ENCODE measurements at regions not wholly inside any gene's neighbourhood (a gene's known extent, or its start where the extent isn't known, plus 50 kb on each side); places are given as distances from the start of the nearest gene placed in this dataset.
A peak's percentile ranks its signal among the peaks of the same experiment; 100 is the strongest.

- Histone ChIP-seq H3K14ac (ENCODE audit: low read length) (no peak overlapping the region), H3K27ac (replicated peaks; ENCODE audit: low read length) (no peak overlapping the region), H4K91ac (ENCODE audit: low read depth, low read length, poor library complexity) (no peak overlapping the region), H3K18ac (ENCODE audit: low read length) (no peak overlapping the region), H2BK15ac (ENCODE audit: low read length) (no peak overlapping the region), H3K4me2 (ENCODE audit: insufficient read depth, low read length, poor library complexity, severe bottlenecking) (no peak overlapping the region), H2BK5ac (ENCODE audit: low read length) (no peak overlapping the region), H3K27me3 (ENCODE audit: control insufficient read depth in 3 of 3, insufficient read depth in 3 of 3, low read depth in 1 of 3, low read length in 3 of 3) (no peaks in the 10 kb centered on the region), H3K4me1 (ENCODE audit: control insufficient read depth in 2 of 2, insufficient read depth in 1 of 2, low read depth in 1 of 2, low read length in 2 of 2) (no peaks in the 10 kb centered on the region), H3K36me3 (replicated peaks in 1 of 2; ENCODE audit: control insufficient read depth in 2 of 2, insufficient read depth in 2 of 2, low read length in 2 of 2) (no peaks in the 10 kb centered on the region), H2BK120ac (ENCODE audit: low read depth, low read length) (no peak overlapping the region), H3K4ac (ENCODE audit: low read length) (no peak overlapping the region), H4K8ac (ENCODE audit: low read depth, low read length) (no peak overlapping the region), H3K23ac (ENCODE audit: low read depth, low read length, poor library complexity) (no peak overlapping the region), H3K4me3 (ENCODE audit: low read length in 2 of 2) (no peak overlapping the region), H3K9me3 (replicated peaks in 1 of 2; ENCODE audit: control insufficient read depth in 2 of 2, insufficient read depth in 1 of 2, low read depth in 1 of 2, low read length in 2 of 2) (peaks cover 0 to 2% of the 10 kb centered on the region in 2 donors), H3K79me1 (ENCODE audit: low read depth, low read length) (no peaks in the 10 kb centered on the region), H2AK5ac (ENCODE audit: low read depth, low read length) (no peak overlapping the region), H2BK12ac (ENCODE audit: low read length) (no peak overlapping the region), H2AFZ (ENCODE audit: low read length) (no peak overlapping the region), H3K9ac (ENCODE audit: low read depth, low read length, poor library complexity) (no peak overlapping the region)
- WGBS, 2 donors (ENCODE audit: extremely low coverage in 2 of 2, insufficient read length in 2 of 2, insufficient replicate concordance in 1 of 2): no CpG with 5 or more reads among the region's 8 CpGs
- DNase-seq (ENCODE audit: low spot score): no peak
These were observed 106.0 kb upstream of the ZNF32 start for GRCh38 chr10:43754569-43755260.

- H2AK5ac ChIP-seq (ENCODE audit: low read depth, low read length): peak overlapping the region; percentile 58
- H3K23ac ChIP-seq (ENCODE audit: low read depth, low read length, poor library complexity): no peak overlapping the region
- WGBS, 2 donors (ENCODE audit: extremely low coverage in 2 of 2, insufficient read length in 2 of 2, insufficient replicate concordance in 1 of 2): no CpG with 5 or more reads among the region's 18 CpGs
- no peak overlapping the region for H2BK120ac ChIP-seq (ENCODE audit: low read depth, low read length)
- no peak for DNase-seq (ENCODE audit: low spot score)
- H3K36me3 ChIP-seq (replicated peaks in 1 of 2; ENCODE audit: control insufficient read depth in 2 of 2, insufficient read depth in 2 of 2, low read length in 2 of 2): no peaks in the 10 kb centered on the region
- H3K4ac ChIP-seq (ENCODE audit: low read length): no peak overlapping the region
- H2BK15ac ChIP-seq (ENCODE audit: low read length): no peak overlapping the region
- no peak overlapping the region for H3K4me3 ChIP-seq (ENCODE audit: low read length in 2 of 2)
- H2AFZ ChIP-seq (ENCODE audit: low read length): no peak overlapping the region
- H4K8ac ChIP-seq (ENCODE audit: low read depth, low read length): no peak overlapping the region
- no peak overlapping the region for H2BK12ac ChIP-seq (ENCODE audit: low read length)
- H3K27me3 ChIP-seq (ENCODE audit: control insufficient read depth in 3 of 3, insufficient read depth in 3 of 3, low read depth in 1 of 3, low read length in 3 of 3): no peaks in the 10 kb centered on the region
- no peak overlapping the region for H2BK5ac ChIP-seq (ENCODE audit: low read length)
- H3K9me3 ChIP-seq (replicated peaks in 1 of 2; ENCODE audit: control insufficient read depth in 2 of 2, insufficient read depth in 1 of 2, low read depth in 1 of 2, low read length in 2 of 2): peaks cover 0 to 2% of the 10 kb centered on the region in 2 donors
- no peak overlapping the region for H3K14ac ChIP-seq (ENCODE audit: low read length)
- no peak overlapping the region for H4K91ac ChIP-seq (ENCODE audit: low read depth, low read length, poor library complexity)
- no peak overlapping the region for H3K27ac ChIP-seq (replicated peaks; ENCODE audit: low read length)
- no peak overlapping the region for H3K4me2 ChIP-seq (ENCODE audit: insufficient read depth, low read length, poor library complexity, severe bottlenecking)
- H3K4me1 ChIP-seq (ENCODE audit: control insufficient read depth in 2 of 2, insufficient read depth in 1 of 2, low read depth in 1 of 2, low read length in 2 of 2): no peaks in the 10 kb centered on the region
- no peaks in the 10 kb centered on the region for H3K79me1 ChIP-seq (ENCODE audit: low read depth, low read length)
- no peak overlapping the region for H3K9ac ChIP-seq (ENCODE audit: low read depth, low read length, poor library complexity)
- H3K18ac ChIP-seq (ENCODE audit: low read length): peak overlapping the region; percentile 68
These were observed 104.8 kb upstream of the ZNF32 start for GRCh38 chr10:43753397-43754061.

GRCh38 chr10:43752682-43753081 lies 104.0 kb upstream of the ZNF32 start:
- Histone ChIP-seq H3K4me1 (ENCODE audit: control insufficient read depth in 2 of 2, insufficient read depth in 1 of 2, low read depth in 1 of 2, low read length in 2 of 2) (no peaks in the 10 kb centered on the region), H3K27me3 (ENCODE audit: control insufficient read depth in 3 of 3, insufficient read depth in 3 of 3, low read depth in 1 of 3, low read length in 3 of 3) (no peaks in the 10 kb centered on the region), H3K4me2 (ENCODE audit: insufficient read depth, low read length, poor library complexity, severe bottlenecking) (no peak overlapping the region), H2BK5ac (ENCODE audit: low read length) (no peak overlapping the region), H2AK5ac (ENCODE audit: low read depth, low read length) (peak overlapping the region; percentile 58), H2BK120ac (ENCODE audit: low read depth, low read length) (no peak overlapping the region), H2BK15ac (ENCODE audit: low read length) (no peak overlapping the region), H3K9ac (ENCODE audit: low read depth, low read length, poor library complexity) (no peak overlapping the region), H4K8ac (ENCODE audit: low read depth, low read length) (no peak overlapping the region), H3K4me3 (ENCODE audit: low read length in 2 of 2) (no peak overlapping the region), H2BK12ac (ENCODE audit: low read length) (no peak overlapping the region), H3K18ac (ENCODE audit: low read length) (no peak overlapping the region), H2AFZ (ENCODE audit: low read length) (no peak overlapping the region), H3K27ac (replicated peaks; ENCODE audit: low read length) (no peak overlapping the region), H3K4ac (ENCODE audit: low read length) (no peak overlapping the region), H3K14ac (ENCODE audit: low read length) (no peak overlapping the region), H3K79me1 (ENCODE audit: low read depth, low read length) (no peaks in the 10 kb centered on the region), H3K9me3 (replicated peaks in 1 of 2; ENCODE audit: control insufficient read depth in 2 of 2, insufficient read depth in 1 of 2, low read depth in 1 of 2, low read length in 2 of 2) (peaks cover 0 to 2% of the 10 kb centered on the region in 2 donors), H3K23ac (ENCODE audit: low read depth, low read length, poor library complexity) (no peak overlapping the region), H3K36me3 (replicated peaks in 1 of 2; ENCODE audit: control insufficient read depth in 2 of 2, insufficient read depth in 2 of 2, low read length in 2 of 2) (no peaks in the 10 kb centered on the region), H4K91ac (ENCODE audit: low read depth, low read length, poor library complexity) (no peak overlapping the region)
- whole genome bisulfite sequencing, 2 donors (ENCODE audit: extremely low coverage in 2 of 2, insufficient read length in 2 of 2, insufficient replicate concordance in 1 of 2): no CpG with 5 or more reads among the region's 1 CpG
- DNase-seq (ENCODE audit: low spot score): no peak

GRCh38 chr10:43751646-43752045 lies 103.0 kb upstream of the ZNF32 start:
- Histone ChIP-seq H3K4me3 (ENCODE audit: low read length in 2 of 2) (no peak overlapping the region), H3K4me2 (ENCODE audit: insufficient read depth, low read length, poor library complexity, severe bottlenecking) (no peak overlapping the region), H3K23ac (ENCODE audit: low read depth, low read length, poor library complexity) (no peak overlapping the region), H3K9me3 (replicated peaks in 1 of 2; ENCODE audit: control insufficient read depth in 2 of 2, insufficient read depth in 1 of 2, low read depth in 1 of 2, low read length in 2 of 2) (peaks cover 0 to 2% of the 10 kb centered on the region in 2 donors), H4K8ac (ENCODE audit: low read depth, low read length) (no peak overlapping the region), H2AK5ac (ENCODE audit: low read depth, low read length) (no peak overlapping the region), H3K18ac (ENCODE audit: low read length) (no peak overlapping the region), H2BK15ac (ENCODE audit: low read length) (no peak overlapping the region), H3K27ac (replicated peaks; ENCODE audit: low read length) (no peak overlapping the region), H3K9ac (ENCODE audit: low read depth, low read length, poor library complexity) (no peak overlapping the region), H4K91ac (ENCODE audit: low read depth, low read length, poor library complexity) (no peak overlapping the region), H3K4ac (ENCODE audit: low read length) (no peak overlapping the region), H3K79me1 (ENCODE audit: low read depth, low read length) (no peaks in the 10 kb centered on the region), H3K27me3 (ENCODE audit: control insufficient read depth in 3 of 3, insufficient read depth in 3 of 3, low read depth in 1 of 3, low read length in 3 of 3) (no peaks in the 10 kb centered on the region), H2BK120ac (ENCODE audit: low read depth, low read length) (no peak overlapping the region), H3K4me1 (ENCODE audit: control insufficient read depth in 2 of 2, insufficient read depth in 1 of 2, low read depth in 1 of 2, low read length in 2 of 2) (no peaks in the 10 kb centered on the region), H2AFZ (ENCODE audit: low read length) (no peak overlapping the region), H2BK5ac (ENCODE audit: low read length) (no peak overlapping the region), H2BK12ac (ENCODE audit: low read length) (no peak overlapping the region), H3K14ac (ENCODE audit: low read length) (no peak overlapping the region), H3K36me3 (replicated peaks in 1 of 2; ENCODE audit: control insufficient read depth in 2 of 2, insufficient read depth in 2 of 2, low read length in 2 of 2) (no peaks in the 10 kb centered on the region)
- WGBS, 2 donors (ENCODE audit: extremely low coverage in 2 of 2, insufficient read length in 2 of 2, insufficient replicate concordance in 1 of 2): no CpG with 5 or more reads among the region's 5 CpGs
- DNase-seq (ENCODE audit: low spot score): no peak
